Body of pancreas (tissue), 4 donors: ENCODE measurements at regions not wholly inside any gene's neighbourhood (a gene's known extent, or its start where the extent isn't known, plus 50 kb on each side); places are given as distances from the start of the nearest gene placed in this dataset. TPM values are rescaled to one million over a fixed set of nuclear protein-coding genes. Genes with fewer than 3 reads are reported as not detected.

Source experiments
- ATAC-seq: fragments of 150-250 bp; one replicate; pipeline ENCODE4 v1.9.1; 2016
- DNase-seq, 4 donors: peaks; one replicate each; pipeline ENCODE4 v3.0.0-alpha.2; 2019
- H3K27ac ChIP-seq, 4 donors: fragments of 200-600 bp; sonication (generic); 1 replicate in 3 of 4; 2 replicates in 1 of 4; pipeline versions ENCODE4 v1.5.1 to v1.6.1; 2016 to 2019; ENCODE audit warnings: mild to moderate bottlenecking in 1 of 4, mixed read lengths in 1 of 4, moderate library complexity in 1 of 4
- H3K27me3 ChIP-seq, 2 donors: fragments of 200-600 bp; sonication (generic); one replicate each; pipeline ENCODE4 v1.6.0; 2016; ENCODE audit warnings: mild to moderate bottlenecking in 1 of 2
- H3K36me3 ChIP-seq, 2 donors: fragments of 200-600 bp; sonication (generic); replicated peaks in 1 of 2; 2 replicates each; pipeline ENCODE4 v1.5.1; 2016; ENCODE audit warnings: low read depth in 2 of 2; ENCODE audit not compliant: insufficient read depth in 1 of 2
- H3K4me1 ChIP-seq: fragments of 200-600 bp; sonication (generic); one replicate; pipeline ENCODE4 v1.6.0; 2016
- H3K4me3 ChIP-seq, 2 donors: fragments of 200-600 bp; sonication (generic); 1 replicate in 1 of 2; 2 replicates in 1 of 2; pipeline ENCODE4 v1.5.1; 2016 to 2019
- H3K9me3 ChIP-seq, 3 donors: fragments of 200-600 bp; sonication (generic); 1 replicate in 2 of 3; 2 replicates in 1 of 3; pipeline ENCODE4 v1.5.1; 2016
- CTCF ChIP-seq, 7 experiments: fragments of 450-650 bp in 4 of 7; fragments of 200-600 bp in 3 of 7; sonication (generic) in 3 of 7; IDR thresholded peaks; one replicate each; pipeline ENCODE4 v1.5.1; 2016 to 2019; ENCODE audit warnings: antibody characterized with exemption in 7 of 7
- POLR2A ChIP-seq, 3 donors: fragments of 450-650 bp; IDR thresholded peaks; one replicate each; pipeline ENCODE4 v1.6.1; 2016; ENCODE audit warnings: antibody characterized with exemption in 3 of 3, mild to moderate bottlenecking in 2 of 3
- WGBS, 2 donors: methylation state at CpG; one replicate each; pipeline ENCODE4 v1.1.5; 2017; 5-methylcytosine and 5-hydroxymethylcytosine counted together
- intact Hi-C: fragments of 100-400 bp; cut with DNase I; formaldehyde crosslinking; loops from one replicate; pipeline ENCODE4 v1.15.1; 2023
- small RNA-seq: library from RNA; depleted of rRNA; stranded (forward); fragments of <200 nt; gene quantifications from one replicate; pipeline ENCODE3, GENCODE V24; 2016

- ATAC-seq, result no peak
- no peak overlapping the region for H3K27ac ChIP-seq
- no peaks in the 10 kb centered on the region for H3K9me3 ChIP-seq
- H3K27me3 ChIP-seq, result no peaks in the 10 kb centered on the region
- no peak for TF ChIP-seq POLR2A (IDR thresholded peaks at IDR 0.05)
- no peak for TF ChIP-seq CTCF (IDR thresholded peaks at IDR 0.05)
- H3K4me1 ChIP-seq, result no peaks in the 10 kb centered on the region
- intact Hi-C loops, result no loop called here
- WGBS, 2 donors, result 38 to 54% methylated on average over 2 of the region's 2 CpGs
- no peak overlapping the region for H3K4me3 ChIP-seq
- no peak for DNase-seq
- H3K36me3 ChIP-seq, result no peaks in the 10 kb centered on the region
These were observed 62.9 kb upstream of the NDST3 start for GRCh38 chr4:117971403-117971802.

GRCh38 chr4:117983541-117984365 lies 50.5 kb upstream of the NDST3 start:
- H3K27me3 ChIP-seq, result no peaks in the 10 kb centered on the region
- intact Hi-C loops, result no loop called here
- DNase-seq (no peak), ATAC-seq (no peak)
- H3K27ac ChIP-seq, result no peak overlapping the region
- TF ChIP-seq POLR2A (IDR thresholded peaks at IDR 0.05), result no peak
- TF ChIP-seq CTCF (IDR thresholded peaks at IDR 0.05), result no peak
- H3K9me3 ChIP-seq, result no peaks in the 10 kb centered on the region
- H3K4me3 ChIP-seq, result no peak overlapping the region
- H3K4me1 ChIP-seq, result no peaks in the 10 kb centered on the region
- WGBS, 2 donors, result 51 to 56% methylated on average over 5 of the region's 5 CpGs
- H3K36me3 ChIP-seq, result no peaks in the 10 kb centered on the region

- intact Hi-C loops, result no loop called here
- 60 to 91% methylated on average over 2 of the region's 2 CpGs for WGBS, 2 donors
- H3K9me3 ChIP-seq, result no peaks in the 10 kb centered on the region
- H3K27me3 ChIP-seq, result no peaks in the 10 kb centered on the region
- TF ChIP-seq CTCF (IDR thresholded peaks at IDR 0.05) (no peak), POLR2A (IDR thresholded peaks at IDR 0.05) (no peak)
- DNase-seq (no peak), ATAC-seq (no peak)
- H3K4me1 ChIP-seq, result no peaks in the 10 kb centered on the region
- H3K27ac ChIP-seq, result no peak overlapping the region
- H3K36me3 ChIP-seq, result no peaks in the 10 kb centered on the region
- H3K4me3 ChIP-seq, result no peak overlapping the region
These were observed 50.0 kb upstream of the NDST3 start for GRCh38 chr4:117984366-117984680.

Small RNA genes lying in the stretch of these regions (small RNA-seq; reads per million reads assigned to genes)
- gene AC107399.1, result not detected
